ENCODE measurements at regions not wholly inside any gene's neighbourhood (a gene's known extent, or its start where the extent isn't known, plus 50 kb on each side); places are given as distances from the start of the nearest gene placed in this dataset.

DNA sequence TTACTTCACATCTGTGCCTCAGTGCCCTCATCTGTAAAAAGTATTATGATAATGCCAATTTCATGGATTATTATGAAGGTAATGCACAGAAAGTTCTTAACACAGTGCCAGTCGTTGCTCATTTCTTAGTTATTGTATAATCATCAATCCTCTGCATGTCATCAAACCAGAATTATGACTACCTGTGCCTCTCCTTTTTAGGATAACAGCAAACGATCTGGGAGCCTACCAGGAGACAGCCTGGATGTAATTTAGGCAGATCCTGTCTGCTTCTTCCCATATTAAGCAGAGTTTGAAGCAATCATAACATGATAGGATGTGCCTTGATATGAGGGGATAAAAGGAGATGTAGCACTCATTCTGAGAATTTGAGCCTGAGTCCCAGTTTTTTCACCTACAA, 177.4 kb upstream of the DPT start:
- H3K27ac ChIP-seq: no peak overlapping the region
- no peak for DNase-seq (ENCODE audit: low read depth in 1 of 2, low spot score in 1 of 2)
- no peak overlapping the region for H3K4me3 ChIP-seq
- H3K4me1 ChIP-seq: no peaks in the 10 kb centered on the region
- ChIA-PET POLR2A (no interaction called here), CTCF (interaction anchor here (1.0 kb wide), 1 partner anchor 443 kb away, joined by 3 read pairs; no protein-coding TSS in a partner anchor)
- no peak for ATAC-seq
- WGBS (ENCODE audit: missing lambda C conversion rate): 20% methylated on average over 2 of the region's 2 CpGs
- no peak overlapping the region for H3K4me2 ChIP-seq
- TF ChIP-seq RNF2 (IDR thresholded peaks at IDR 0.05; ENCODE audit: borderline replicate concordance, low read depth): no peak
- TF ChIP-seq NPAS2 (CRISPR knock-in tag; IDR thresholded peaks at IDR 0.05; ENCODE audit: borderline replicate concordance): no peak
- TF ChIP-seq, protein P1, sequence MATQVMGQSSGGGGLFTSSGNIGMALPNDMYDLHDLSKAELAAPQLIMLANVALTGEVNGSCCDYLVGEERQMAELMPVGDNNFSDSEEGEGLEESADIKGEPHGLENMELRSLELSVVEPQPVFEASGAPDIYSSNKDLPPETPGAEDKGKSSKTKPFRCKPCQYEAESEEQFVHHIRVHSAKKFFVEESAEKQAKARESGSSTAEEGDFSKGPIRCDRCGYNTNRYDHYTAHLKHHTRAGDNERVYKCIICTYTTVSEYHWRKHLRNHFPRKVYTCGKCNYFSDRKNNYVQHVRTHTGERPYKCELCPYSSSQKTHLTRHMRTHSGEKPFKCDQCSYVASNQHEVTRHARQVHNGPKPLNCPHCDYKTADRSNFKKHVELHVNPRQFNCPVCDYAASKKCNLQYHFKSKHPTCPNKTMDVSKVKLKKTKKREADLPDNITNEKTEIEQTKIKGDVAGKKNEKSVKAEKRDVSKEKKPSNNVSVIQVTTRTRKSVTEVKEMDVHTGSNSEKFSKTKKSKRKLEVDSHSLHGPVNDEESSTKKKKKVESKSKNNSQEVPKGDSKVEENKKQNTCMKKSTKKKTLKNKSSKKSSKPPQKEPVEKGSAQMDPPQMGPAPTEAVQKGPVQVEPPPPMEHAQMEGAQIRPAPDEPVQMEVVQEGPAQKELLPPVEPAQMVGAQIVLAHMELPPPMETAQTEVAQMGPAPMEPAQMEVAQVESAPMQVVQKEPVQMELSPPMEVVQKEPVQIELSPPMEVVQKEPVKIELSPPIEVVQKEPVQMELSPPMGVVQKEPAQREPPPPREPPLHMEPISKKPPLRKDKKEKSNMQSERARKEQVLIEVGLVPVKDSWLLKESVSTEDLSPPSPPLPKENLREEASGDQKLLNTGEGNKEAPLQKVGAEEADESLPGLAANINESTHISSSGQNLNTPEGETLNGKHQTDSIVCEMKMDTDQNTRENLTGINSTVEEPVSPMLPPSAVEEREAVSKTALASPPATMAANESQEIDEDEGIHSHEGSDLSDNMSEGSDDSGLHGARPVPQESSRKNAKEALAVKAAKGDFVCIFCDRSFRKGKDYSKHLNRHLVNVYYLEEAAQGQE (IDR thresholded peaks at IDR 0.05): no peak
- no peak for TF ChIP-seq KDM1A (IDR thresholded peaks at IDR 0.05; ENCODE audit: low read depth)
- no peak for TF ChIP-seq MAFK (IDR thresholded peaks at IDR 0.05; ENCODE audit: partially characterized antibody)
- no peak for TF ChIP-seq TP53 (CRISPR knock-in tag; IDR thresholded peaks at IDR 0.05)
- TF ChIP-seq POLR2A (IDR thresholded peaks at IDR 0.05; ENCODE audit: low read length): no peak
- no peak for TF ChIP-seq SREBF2 (IDR thresholded peaks at IDR 0.05)
- TF ChIP-seq RARB (CRISPR knock-in tag; IDR thresholded peaks at IDR 0.05): no peak
- no peak for FAIRE-seq
- H3K9me3 ChIP-seq: no peaks in the 10 kb centered on the region

DNA sequence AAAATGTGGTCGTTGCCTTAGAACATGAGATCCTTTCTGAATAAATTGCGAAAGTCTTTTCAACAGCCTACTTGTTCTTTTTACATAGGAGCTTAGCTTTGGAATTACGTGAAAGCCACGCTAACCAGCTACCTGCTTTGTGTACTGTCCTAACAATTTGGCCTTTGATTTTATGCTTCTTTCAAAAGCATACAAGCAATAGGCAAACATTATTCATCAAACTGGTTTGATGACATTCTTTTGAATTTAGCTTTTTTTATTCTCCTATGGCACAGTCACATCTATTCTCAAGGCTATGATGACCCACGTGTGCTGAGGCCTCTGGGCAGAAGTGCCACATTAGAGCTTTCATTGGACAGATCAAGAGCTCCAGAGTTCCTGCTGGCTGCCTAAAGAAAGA, 178.0 kb upstream of the DPT start:
- H3K9me3 ChIP-seq: no peaks in the 10 kb centered on the region
- ChIA-PET POLR2A (no interaction called here), CTCF (interaction anchor here (1.0 to 1.2 kb wide), 2 partner anchors 197 to 442 kb away, joined by 3 read pairs; no protein-coding TSS in a partner anchor)
- ATAC-seq (no peak), DNase-seq (ENCODE audit: low read depth in 1 of 2, low spot score in 1 of 2) (no peak), FAIRE-seq (no peak)
- no peak overlapping the region for H3K4me3 ChIP-seq
- H3K27ac ChIP-seq: no peak overlapping the region
- TF ChIP-seq SREBF2 (IDR thresholded peaks at IDR 0.05) (no peak), HOXA7 (CRISPR knock-in tag; IDR thresholded peaks at IDR 0.05) (no peak), MAFK (IDR thresholded peaks at IDR 0.05; ENCODE audit: partially characterized antibody) (no peak), JUNB (IDR thresholded peaks at IDR 0.05) (no peak), HDAC2 (IDR thresholded peaks at IDR 0.05) (no peak), EHF (CRISPR knock-in tag; IDR thresholded peaks at IDR 0.05) (no peak), ESRRA (IDR thresholded peaks at IDR 0.05; ENCODE audit: borderline replicate concordance, low read length) (no peak), NR3C1 (IDR thresholded peaks at IDR 0.05) (no peak), BHLHE40 (IDR thresholded peaks at IDR 0.05; ENCODE audit: low read depth, low read length) (no peak), CHD4 (IDR thresholded peaks at IDR 0.05; ENCODE audit: borderline replicate concordance) (no peak)
- TF ChIP-seq, protein P2, sequence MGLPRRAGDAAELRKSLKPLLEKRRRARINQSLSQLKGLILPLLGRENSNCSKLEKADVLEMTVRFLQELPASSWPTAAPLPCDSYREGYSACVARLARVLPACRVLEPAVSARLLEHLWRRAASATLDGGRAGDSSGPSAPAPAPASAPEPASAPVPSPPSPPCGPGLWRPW (IDR thresholded peaks at IDR 0.05): no peak
- TF ChIP-seq, protein P3, sequence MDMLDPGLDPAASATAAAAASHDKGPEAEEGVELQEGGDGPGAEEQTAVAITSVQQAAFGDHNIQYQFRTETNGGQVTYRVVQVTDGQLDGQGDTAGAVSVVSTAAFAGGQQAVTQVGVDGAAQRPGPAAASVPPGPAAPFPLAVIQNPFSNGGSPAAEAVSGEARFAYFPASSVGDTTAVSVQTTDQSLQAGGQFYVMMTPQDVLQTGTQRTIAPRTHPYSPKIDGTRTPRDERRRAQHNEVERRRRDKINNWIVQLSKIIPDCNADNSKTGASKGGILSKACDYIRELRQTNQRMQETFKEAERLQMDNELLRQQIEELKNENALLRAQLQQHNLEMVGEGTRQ (IDR thresholded peaks at IDR 0.05): no peak
- TF ChIP-seq, protein P4, sequence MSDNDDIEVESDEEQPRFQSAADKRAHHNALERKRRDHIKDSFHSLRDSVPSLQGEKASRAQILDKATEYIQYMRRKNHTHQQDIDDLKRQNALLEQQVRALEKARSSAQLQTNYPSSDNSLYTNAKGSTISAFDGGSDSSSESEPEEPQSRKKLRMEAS (IDR thresholded peaks at IDR 0.05): no peak
- no peak overlapping the region for H3K4me2 ChIP-seq
- 68% methylated on average over 5 of the region's 5 CpGs for WGBS (ENCODE audit: missing lambda C conversion rate)
- no peaks in the 10 kb centered on the region for H3K4me1 ChIP-seq

DNA sequence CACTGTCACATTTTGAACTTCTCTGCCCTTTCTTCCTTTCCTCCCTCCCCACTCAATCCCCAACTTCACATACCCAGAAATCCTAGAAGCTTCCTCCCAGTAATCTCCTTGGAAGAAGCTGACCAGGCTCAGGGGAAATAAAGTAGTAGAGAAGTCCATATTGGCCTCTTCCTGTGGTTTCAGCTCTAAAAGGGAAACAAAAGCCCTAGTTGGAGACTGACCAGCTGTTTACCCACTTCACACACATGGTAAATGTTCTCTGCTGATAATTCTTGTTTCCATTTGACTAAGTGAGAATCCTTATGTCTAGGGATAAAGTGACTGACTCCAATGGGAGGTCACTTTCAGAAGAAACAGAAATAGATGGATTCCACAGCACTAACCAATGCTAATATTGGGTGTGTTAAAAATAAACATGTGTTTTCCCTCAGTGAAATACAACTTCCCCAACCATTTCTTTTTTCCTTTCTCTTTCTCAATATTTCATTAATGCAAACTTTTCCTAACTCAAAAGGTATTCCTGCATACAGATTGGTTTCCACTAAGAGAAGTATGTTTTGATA, 178.9 kb upstream of the DPT start:
- Histone ChIP-seq H3K4me3 (no peak overlapping the region), H3K9me3 (no peaks in the 10 kb centered on the region), H3K4me1 (no peaks in the 10 kb centered on the region), H3K4me2 (no peak overlapping the region), H3K27ac (no peak overlapping the region)
- ATAC-seq (no peak), FAIRE-seq (no peak), DNase-seq (ENCODE audit: low read depth in 1 of 2, low spot score in 1 of 2) (no peak)
- no peak for TF ChIP-seq MAFK (IDR thresholded peaks at IDR 0.05; ENCODE audit: partially characterized antibody)
- no peak for TF ChIP-seq KDM5A (IDR thresholded peaks at IDR 0.05)
- no peak for TF ChIP-seq NFE2L2 (conservative IDR thresholded peaks at IDR 0.05; ENCODE audit: low read length)
- no peak for TF ChIP-seq RAD21 (conservative IDR thresholded peaks at IDR 0.05 in 1 of 2, IDR thresholded peaks at IDR 0.05 in 1 of 2)
- TF ChIP-seq, protein P5, sequence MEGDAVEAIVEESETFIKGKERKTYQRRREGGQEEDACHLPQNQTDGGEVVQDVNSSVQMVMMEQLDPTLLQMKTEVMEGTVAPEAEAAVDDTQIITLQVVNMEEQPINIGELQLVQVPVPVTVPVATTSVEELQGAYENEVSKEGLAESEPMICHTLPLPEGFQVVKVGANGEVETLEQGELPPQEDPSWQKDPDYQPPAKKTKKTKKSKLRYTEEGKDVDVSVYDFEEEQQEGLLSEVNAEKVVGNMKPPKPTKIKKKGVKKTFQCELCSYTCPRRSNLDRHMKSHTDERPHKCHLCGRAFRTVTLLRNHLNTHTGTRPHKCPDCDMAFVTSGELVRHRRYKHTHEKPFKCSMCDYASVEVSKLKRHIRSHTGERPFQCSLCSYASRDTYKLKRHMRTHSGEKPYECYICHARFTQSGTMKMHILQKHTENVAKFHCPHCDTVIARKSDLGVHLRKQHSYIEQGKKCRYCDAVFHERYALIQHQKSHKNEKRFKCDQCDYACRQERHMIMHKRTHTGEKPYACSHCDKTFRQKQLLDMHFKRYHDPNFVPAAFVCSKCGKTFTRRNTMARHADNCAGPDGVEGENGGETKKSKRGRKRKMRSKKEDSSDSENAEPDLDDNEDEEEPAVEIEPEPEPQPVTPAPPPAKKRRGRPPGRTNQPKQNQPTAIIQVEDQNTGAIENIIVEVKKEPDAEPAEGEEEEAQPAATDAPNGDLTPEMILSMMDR (IDR thresholded peaks at IDR 0.05): no peak
- TF ChIP-seq HEYL (CRISPR knock-in tag; IDR thresholded peaks at IDR 0.05): no peak
- TF ChIP-seq JUN (IDR thresholded peaks at IDR 0.05): no peak
- no peak for TF ChIP-seq HDAC2 (IDR thresholded peaks at IDR 0.05)
- TF ChIP-seq NPAS2 (CRISPR knock-in tag; IDR thresholded peaks at IDR 0.05; ENCODE audit: borderline replicate concordance): no peak
- TF ChIP-seq RARB (CRISPR knock-in tag; IDR thresholded peaks at IDR 0.05): no peak
- no peak for TF ChIP-seq FOXS1 (CRISPR knock-in tag; IDR thresholded peaks at IDR 0.05)
- TF ChIP-seq EHF (CRISPR knock-in tag; IDR thresholded peaks at IDR 0.05): no peak
- TF ChIP-seq, protein P6, sequence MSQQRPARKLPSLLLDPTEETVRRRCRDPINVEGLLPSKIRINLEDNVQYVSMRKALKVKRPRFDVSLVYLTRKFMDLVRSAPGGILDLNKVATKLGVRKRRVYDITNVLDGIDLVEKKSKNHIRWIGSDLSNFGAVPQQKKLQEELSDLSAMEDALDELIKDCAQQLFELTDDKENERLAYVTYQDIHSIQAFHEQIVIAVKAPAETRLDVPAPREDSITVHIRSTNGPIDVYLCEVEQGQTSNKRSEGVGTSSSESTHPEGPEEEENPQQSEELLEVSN (IDR thresholded peaks at IDR 0.05; ENCODE audit: borderline replicate concordance, low read depth): no peak
- POLR2A ChIA-PET: no interaction called here
- CTCF ChIA-PET: interaction anchor here (1.0 to 1.2 kb wide), 2 partner anchors 11 to 198 kb away, joined by 3 read pairs; no protein-coding TSS in a partner anchor
